Neural progenitor cell (in vitro differentiated cells): ENCODE measurements at regions not wholly inside any gene's neighbourhood (a gene's known extent, or its start where the extent isn't known, plus 50 kb on each side); places are given as distances from the start of the nearest gene placed in this dataset.

Experiments
- EZH2phosphoT487 ChIP-seq: fragments of 200-600 bp; sonication (generic); IDR thresholded peaks from 2 replicates; pipeline ENCODE4 v1.6.1; 2017; ENCODE audit warnings: antibody characterized with exemption
- TF ChIP-seq, protein P1 (sequence below): fragments of 200-600 bp; sonication (generic); IDR thresholded peaks from 2 replicates; pipeline ENCODE4 v1.5.1; 2017; ENCODE audit warnings: antibody characterized with exemption, mild to moderate bottlenecking

DNA sequence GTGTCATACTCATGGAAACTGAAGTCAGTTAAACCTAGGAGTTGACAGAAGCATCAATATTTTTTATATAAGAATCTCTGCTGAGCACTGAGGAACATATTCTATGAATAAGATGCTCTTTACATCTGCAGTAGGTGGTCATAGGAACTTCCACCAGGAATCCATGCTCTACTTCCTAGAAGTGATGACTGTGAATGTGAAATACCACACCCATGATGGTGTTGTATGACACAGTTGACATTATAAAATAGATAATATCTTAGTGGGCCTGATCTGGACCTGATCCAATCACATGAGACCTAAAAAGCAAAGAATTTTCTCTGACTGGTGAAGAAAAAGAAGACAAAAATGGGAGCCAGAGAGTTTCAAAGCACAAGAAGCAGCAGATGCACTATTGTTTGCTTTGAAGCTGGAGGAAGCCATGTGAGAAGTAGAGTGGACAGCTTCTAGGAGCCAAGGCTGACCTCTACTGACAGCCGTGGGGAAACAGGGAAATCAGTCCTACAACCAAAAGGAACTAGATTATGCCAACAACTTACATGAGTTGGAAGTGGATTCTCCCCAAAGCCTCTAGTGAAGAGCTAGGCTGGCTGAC is 68.6 kb upstream of the HS3ST1 start:
- TF ChIP-seq, protein P1, sequence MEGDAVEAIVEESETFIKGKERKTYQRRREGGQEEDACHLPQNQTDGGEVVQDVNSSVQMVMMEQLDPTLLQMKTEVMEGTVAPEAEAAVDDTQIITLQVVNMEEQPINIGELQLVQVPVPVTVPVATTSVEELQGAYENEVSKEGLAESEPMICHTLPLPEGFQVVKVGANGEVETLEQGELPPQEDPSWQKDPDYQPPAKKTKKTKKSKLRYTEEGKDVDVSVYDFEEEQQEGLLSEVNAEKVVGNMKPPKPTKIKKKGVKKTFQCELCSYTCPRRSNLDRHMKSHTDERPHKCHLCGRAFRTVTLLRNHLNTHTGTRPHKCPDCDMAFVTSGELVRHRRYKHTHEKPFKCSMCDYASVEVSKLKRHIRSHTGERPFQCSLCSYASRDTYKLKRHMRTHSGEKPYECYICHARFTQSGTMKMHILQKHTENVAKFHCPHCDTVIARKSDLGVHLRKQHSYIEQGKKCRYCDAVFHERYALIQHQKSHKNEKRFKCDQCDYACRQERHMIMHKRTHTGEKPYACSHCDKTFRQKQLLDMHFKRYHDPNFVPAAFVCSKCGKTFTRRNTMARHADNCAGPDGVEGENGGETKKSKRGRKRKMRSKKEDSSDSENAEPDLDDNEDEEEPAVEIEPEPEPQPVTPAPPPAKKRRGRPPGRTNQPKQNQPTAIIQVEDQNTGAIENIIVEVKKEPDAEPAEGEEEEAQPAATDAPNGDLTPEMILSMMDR: no peak
- TF ChIP-seq EZH2phosphoT487: no peak
